Thyroid gland (tissue), 4 donors: ENCODE measurements at regions not wholly inside any gene's neighbourhood (a gene's known extent, or its start where the extent isn't known, plus 50 kb on each side); places are given as distances from the start of the nearest gene placed in this dataset.

ENCODE experiments used
- CTCF ChIP-seq, 6 experiments: fragments of 200-600 bp in 3 of 6; fragments of 450-650 bp in 3 of 6; sonication (generic) in 3 of 6; IDR thresholded peaks; one replicate each; pipeline ENCODE4 v1.5.1; 2016 to 2019; ENCODE audit warnings: antibody characterized with exemption in 6 of 6, mild to moderate bottlenecking in 2 of 6, inconsistent platforms in 1 of 6, moderate library complexity in 1 of 6
- POLR2A ChIP-seq, 2 donors: fragments of 450-650 bp; IDR thresholded peaks; one replicate each; pipeline ENCODE4 v1.6.1; 2017; ENCODE audit warnings: antibody characterized with exemption in 2 of 2, mild to moderate bottlenecking in 2 of 2, moderate library complexity in 1 of 2

- TF ChIP-seq CTCF (IDR thresholded peaks at IDR 0.05) (no peak), POLR2A (IDR thresholded peaks at IDR 0.05) (no peak)
Measured at GRCh38 chr9:82588301-82589180, 474.4 kb downstream of the RASEF start.
